Inflammatory macrophage (primary cell): ENCODE measurements at regions not wholly inside any gene's neighbourhood (a gene's known extent, or its start where the extent isn't known, plus 50 kb on each side); places are given as distances from the start of the nearest gene placed in this dataset.
A peak's percentile ranks its signal among the peaks of the same experiment; 100 is the strongest.

Experiments
- DNase-seq, 2 donors: peaks; one replicate each; pipeline ENCODE4 v3.0.0-alpha.2; 2020 to 2022

GRCh38 chr6:210778-211374 lies 81.4 kb upstream of the DUSP22 start:
- no peak for DNase-seq

- DNase-seq = peak in 1 of 2 donors; percentile 29
These were observed 80.3 kb upstream of the DUSP22 start for GRCh38 chr6:211871-212497.

DNA sequence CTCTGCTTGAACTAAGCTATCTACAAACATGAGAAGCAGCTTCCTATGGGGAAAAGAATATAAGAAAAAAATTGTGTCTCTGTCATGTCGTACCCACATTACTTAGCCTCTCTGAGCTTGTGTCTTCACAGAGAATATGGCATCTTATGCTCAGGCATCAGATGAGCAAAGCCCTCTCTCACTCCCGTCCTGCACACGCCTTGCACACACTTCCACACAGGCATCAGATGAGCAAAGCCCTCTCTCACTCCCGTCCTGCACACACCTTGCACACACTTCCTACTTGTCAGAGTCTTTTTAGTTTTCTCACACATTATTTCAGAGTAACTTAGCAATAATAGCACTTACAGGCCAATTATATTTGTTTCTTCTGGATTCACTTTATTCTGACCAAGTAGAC lies 79.0 kb upstream of the DUSP22 start:
- DNase-seq = no peak

DNA sequence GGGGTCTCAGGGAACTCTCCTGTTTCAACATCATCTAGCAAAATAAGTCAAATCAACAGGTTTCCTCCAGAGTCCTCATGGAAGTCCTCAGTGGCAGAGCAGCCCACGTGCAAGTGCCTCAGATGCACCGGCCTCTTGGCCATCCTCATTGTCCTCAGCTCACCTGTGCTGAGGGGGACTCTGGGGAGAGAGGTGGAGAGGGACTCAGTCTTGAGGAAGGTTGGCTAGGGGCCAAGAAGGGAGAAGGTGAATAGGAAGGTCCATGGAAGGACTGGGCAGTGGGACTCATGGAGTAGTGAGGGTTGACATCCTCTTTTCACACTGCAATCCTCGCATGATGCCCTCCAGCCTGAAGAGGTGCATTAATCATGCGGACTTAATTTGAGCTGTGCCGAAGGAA lies 77.9 kb upstream of the DUSP22 start:
- no peak for DNase-seq

GRCh38 chr6:215335-216034 lies 76.8 kb upstream of the DUSP22 start:
- no peak for DNase-seq

DNA sequence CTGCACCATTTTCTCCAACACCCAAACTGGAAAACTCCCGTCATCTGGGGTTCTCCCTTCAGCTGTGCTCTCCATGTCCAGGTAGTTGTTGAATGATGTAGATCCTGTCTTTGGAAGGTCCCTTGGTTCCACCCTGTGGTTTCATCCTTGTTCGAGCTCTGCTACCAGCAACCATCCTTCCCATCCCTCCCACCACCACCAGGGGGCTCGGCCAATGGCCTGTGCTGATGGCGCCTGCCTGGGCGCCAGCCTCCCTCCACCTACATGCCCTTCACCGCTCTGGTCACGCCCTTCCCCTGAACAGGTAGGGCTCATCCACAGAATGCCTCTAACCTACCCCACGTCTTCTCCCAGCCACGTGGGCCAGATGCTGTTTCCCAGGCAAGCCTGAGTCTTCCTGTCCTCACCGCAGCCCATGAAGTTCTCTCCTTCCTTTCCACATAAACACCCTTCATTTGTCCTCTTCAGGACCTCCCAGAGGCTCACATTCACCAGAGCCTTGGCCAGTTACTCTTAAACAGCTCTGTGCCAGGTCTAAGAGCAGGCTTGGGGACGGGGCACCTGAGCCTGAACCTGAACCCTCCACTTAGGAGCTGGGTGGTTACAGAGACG lies 75.1 kb upstream of the DUSP22 start:
- no peak for DNase-seq

GRCh38 chr6:218153-219018 lies 73.9 kb upstream of the DUSP22 start:
- no peak for DNase-seq

- no peak for DNase-seq
These were observed 73.2 kb upstream of the DUSP22 start for GRCh38 chr6:219019-219570.

GRCh38 chr6:219641-220198 lies 72.6 kb upstream of the DUSP22 start:
- peak; percentile 87 for DNase-seq

- no peak for DNase-seq
These were observed 72.0 kb upstream of the DUSP22 start for GRCh38 chr6:220312-220711.

DNA sequence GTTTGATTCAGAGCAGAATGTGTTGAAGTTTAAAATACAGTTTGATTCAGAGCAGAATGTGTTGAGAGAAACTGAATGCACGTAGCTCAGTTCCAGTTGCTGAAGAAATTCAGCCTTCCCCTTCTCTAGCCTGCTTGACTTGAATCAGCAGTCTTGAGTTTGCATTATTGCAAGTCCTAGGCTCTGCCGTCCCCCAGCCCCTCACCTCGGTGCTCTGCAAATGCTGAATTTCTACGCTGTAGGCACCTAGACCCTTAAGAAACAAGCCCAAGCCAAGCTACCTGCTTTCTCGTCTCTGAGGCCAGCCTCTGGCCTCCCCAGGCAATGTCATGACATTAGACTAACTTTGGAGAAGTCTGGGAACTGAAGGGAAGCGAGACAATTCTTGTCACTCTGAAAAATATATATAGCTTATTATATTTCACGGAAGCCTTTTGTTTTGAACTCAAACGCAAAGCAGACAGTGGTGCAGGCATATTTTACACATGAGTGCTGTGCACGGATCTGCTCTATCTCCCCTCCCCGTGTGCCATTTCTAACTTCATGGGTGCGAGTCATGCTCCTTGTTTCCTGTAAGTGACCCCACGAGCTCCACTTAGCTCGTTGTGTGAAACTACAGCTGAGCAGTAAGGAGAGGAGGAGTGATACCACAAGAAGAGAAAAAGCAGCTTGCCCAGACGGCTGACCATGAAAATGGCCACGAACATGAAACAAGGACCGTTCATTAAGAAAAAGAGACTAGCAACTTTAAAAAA lies 71.4 kb upstream of the DUSP22 start:
- peak in 1 of 2 donors; percentile 24 for DNase-seq

- DNase-seq = no peak
These were observed 70.5 kb upstream of the DUSP22 start for GRCh38 chr6:221531-222349.

DNA sequence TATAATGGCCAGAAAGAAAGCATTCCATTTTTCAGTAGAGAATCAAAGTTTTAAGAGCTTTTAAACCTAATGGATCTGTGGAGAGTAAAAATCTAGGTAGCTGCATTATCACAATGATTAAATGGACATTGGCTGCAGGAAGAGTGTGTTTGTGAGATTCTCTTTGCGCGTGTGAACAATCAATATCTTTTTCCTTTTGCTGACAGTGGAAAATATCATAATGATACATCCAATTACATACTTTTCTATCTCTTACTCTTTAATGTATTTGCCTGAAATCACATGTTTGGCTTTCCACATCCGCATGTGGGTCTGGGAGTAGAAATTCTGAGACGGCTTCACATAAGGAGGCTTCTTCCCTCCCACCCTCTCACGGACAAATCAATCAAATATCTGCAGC lies 69.8 kb upstream of the DUSP22 start:
- DNase-seq = no peak

DNA sequence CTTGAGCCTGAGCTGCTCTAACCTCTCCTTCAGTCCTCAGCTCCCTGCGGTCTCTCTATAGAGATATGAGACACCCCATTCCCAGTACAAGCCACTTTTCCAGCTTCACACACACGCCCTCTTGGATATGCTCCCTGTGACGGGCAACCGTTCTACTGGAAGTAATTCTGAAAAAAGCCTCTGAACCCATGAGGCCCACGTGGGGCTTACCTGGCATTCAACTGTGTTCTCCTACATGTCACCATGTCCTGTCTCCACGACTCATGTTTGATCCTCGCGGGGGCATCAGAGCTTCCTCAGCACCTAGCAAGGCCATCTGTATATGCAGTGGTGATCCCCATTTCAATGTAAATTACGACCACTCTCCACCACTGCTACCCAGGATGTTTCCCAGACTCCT lies 69.2 kb upstream of the DUSP22 start:
- DNase-seq = no peak

DNA sequence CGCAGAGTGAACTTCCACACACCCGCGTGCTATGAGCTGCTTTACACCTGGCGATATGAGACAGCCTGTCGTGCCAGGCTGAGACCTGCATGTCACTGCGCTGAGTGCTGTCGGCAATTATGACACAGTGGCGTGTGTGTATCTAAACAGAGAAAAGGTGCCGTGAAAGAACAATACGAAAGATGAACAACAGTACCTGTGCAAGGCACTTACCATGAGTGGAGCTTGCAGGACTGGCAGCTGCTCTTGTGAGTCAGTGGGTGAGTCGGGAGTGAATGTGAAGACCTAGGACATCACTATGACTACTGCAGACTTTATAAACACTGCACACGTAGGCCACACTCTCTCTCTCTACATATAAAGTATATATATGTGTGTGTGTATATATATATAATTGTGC lies 68.5 kb upstream of the DUSP22 start:
- no peak for DNase-seq

DNA sequence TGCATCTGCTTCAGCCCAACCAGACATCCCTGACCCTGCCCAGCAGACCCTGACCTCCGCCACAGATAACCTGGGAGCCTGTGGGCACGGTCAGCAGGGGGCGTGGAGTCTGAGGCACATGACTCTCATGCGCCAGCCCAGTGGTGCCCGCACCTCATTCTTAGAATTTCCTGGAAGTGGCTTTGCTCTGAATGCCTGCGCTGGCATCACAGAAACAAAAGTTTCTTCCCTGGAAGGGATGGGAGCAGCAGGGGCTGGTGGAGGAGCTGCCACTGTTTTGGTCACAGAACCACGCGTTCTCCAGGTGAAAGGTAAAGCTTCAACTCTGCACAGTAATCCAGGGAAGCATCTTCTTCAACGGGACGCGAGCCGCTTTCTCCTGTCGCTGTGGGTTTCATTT lies 67.9 kb upstream of the DUSP22 start:
- no peak for DNase-seq

- DNase-seq = peak; percentile 57 to 79
These were observed 67.1 kb upstream of the DUSP22 start for GRCh38 chr6:225121-225721.

DNA sequence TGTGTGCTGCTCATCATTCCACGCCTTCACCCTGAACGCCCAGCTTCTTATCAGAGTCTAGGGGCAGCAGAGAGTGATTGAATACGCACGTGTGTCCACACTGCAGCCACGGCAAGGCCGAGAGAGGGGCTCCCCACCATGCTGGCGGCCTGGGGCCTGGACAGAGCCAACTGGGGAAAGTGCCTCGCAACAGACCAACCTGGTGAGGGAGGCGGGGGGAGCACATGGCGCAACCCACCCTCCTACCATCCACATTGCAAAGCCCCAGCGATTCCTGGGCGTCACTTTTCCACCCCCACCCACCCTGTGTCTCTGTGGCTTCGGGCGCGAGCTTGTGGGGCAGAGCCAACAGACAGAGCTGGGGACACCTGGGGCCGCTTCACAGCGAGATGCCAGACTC lies 66.4 kb upstream of the DUSP22 start:
- no peak for DNase-seq

DNA sequence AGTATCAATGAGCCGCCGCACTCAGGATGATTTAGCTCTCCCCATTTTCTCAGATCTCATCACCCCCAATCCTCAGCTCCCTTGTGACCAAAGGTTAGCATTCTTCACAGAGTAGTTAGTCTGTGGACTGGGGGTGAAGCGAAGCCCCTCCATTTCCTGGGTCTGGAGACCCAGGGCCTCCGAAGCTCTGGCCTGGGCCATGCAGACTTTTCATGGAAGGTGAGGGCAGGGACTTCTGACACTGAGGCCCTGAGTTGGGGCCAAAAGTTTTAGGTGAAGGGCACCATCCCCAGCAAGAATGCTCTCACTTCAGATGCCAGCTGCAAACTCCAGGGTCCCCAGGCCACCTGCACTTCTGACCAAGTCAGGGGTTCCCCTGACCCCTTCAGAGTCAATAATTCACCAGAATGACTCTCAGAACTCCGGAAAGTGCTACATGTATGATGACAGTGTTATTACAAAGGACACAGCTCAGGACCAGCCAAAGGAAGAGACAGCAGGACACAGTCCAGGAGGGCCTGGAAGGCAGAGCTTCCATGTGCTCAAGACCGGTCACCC lies 65.7 kb upstream of the DUSP22 start:
- no peak for DNase-seq
